Immature natural killer cell (primary cell): ENCODE measurements at regions not wholly inside any gene's neighbourhood (a gene's known extent, or its start where the extent isn't known, plus 50 kb on each side); places are given as distances from the start of the nearest gene placed in this dataset.

Experiments
- DNase-seq, 3 donors: peaks; one replicate each; pipeline ENCODE4 v3.0.0; 2022; ENCODE audit warnings: mixed read lengths in 1 of 3
- H3K27ac Mint-ChIP-seq, 6 donors: one replicate each; pipeline ENCODE4 v1.8.0; 2020; ENCODE audit warnings: mixed read lengths in 6 of 6, mild to moderate bottlenecking in 5 of 6, inconsistent platforms in 4 of 6, moderate library complexity in 3 of 6
- H3K27me3 Mint-ChIP-seq, 3 donors: one replicate each; pipeline ENCODE4 v1.8.0; 2020 to 2021; ENCODE audit warnings: low read depth in 3 of 3, mild to moderate bottlenecking in 3 of 3, mixed read lengths in 3 of 3, moderate library complexity in 3 of 3, inconsistent platforms in 1 of 3
- H3K36me3 Mint-ChIP-seq, 3 donors: one replicate each; pipeline ENCODE4 v1.8.0; 2020; ENCODE audit warnings: mixed read lengths in 3 of 3, inconsistent platforms in 2 of 3, mild to moderate bottlenecking in 2 of 3
- H3K4me1 Mint-ChIP-seq, 2 donors: one replicate each; pipeline ENCODE4 v1.8.0; 2020; ENCODE audit warnings: inconsistent platforms in 2 of 2, mild to moderate bottlenecking in 2 of 2, mixed read lengths in 2 of 2, moderate library complexity in 1 of 2
- H3K4me3 Mint-ChIP-seq, 5 donors: one replicate each; pipeline ENCODE4 v1.8.0; 2020; ENCODE audit warnings: mild to moderate bottlenecking in 5 of 5, mixed read lengths in 5 of 5, inconsistent platforms in 3 of 5, moderate library complexity in 3 of 5
- H3K9me3 Mint-ChIP-seq, 6 donors: one replicate each; pipeline ENCODE4 v1.8.0; 2020; ENCODE audit warnings: mild to moderate bottlenecking in 6 of 6, mixed read lengths in 6 of 6, inconsistent platforms in 4 of 6, moderate library complexity in 3 of 6

- Mint-ChIP-seq H3K27ac (no peak overlapping the region), H3K27me3 (peaks cover 0 to 1% (median 0%) of the 10 kb centered on the region in 3 donors), H3K9me3 (peaks cover 0 to 38% (median 7%) of the 10 kb centered on the region in 6 donors), H3K4me1 (no peaks in the 10 kb centered on the region), H3K36me3 (peaks cover 7 to 12% (median 7%) of the 10 kb centered on the region in 3 donors), H3K4me3 (no peak overlapping the region)
- no peak for DNase-seq
These were observed 201.9 kb upstream of the NT5C1B start for GRCh38 chr2:18791172-18791797.

- peaks cover 9 to 15% (median 13%) of the 10 kb centered on the region in 3 donors for H3K36me3 Mint-ChIP-seq
- no peak overlapping the region for H3K4me3 Mint-ChIP-seq
- no peak for DNase-seq
- peaks cover 3 to 45% (median 9%) of the 10 kb centered on the region in 6 donors for H3K9me3 Mint-ChIP-seq
- no peaks in the 10 kb centered on the region for H3K4me1 Mint-ChIP-seq
- H3K27ac Mint-ChIP-seq: no peak overlapping the region
- peaks cover 0 to 1% (median 0%) of the 10 kb centered on the region in 3 donors for H3K27me3 Mint-ChIP-seq
These were observed 201.3 kb upstream of the NT5C1B start for GRCh38 chr2:18790509-18791171.

- peaks cover 0 to 1% (median 0%) of the 10 kb centered on the region in 3 donors for H3K27me3 Mint-ChIP-seq
- peaks cover 9 to 15% (median 15%) of the 10 kb centered on the region in 3 donors for H3K36me3 Mint-ChIP-seq
- no peak overlapping the region for H3K27ac Mint-ChIP-seq
- no peak for DNase-seq
- H3K9me3 Mint-ChIP-seq: peaks cover 6 to 50% (median 14%) of the 10 kb centered on the region in 6 donors
- no peak overlapping the region for H3K4me3 Mint-ChIP-seq
- H3K4me1 Mint-ChIP-seq: no peaks in the 10 kb centered on the region
These were observed 199.2 kb upstream of the NT5C1B start for GRCh38 chr2:18788592-18788991.

GRCh38 chr2:18787726-18788125 lies 198.4 kb upstream of the NT5C1B start:
- H3K9me3 Mint-ChIP-seq: peaks cover 6 to 51% (median 14%) of the 10 kb centered on the region in 6 donors
- DNase-seq: no peak
- H3K4me1 Mint-ChIP-seq: no peaks in the 10 kb centered on the region
- H3K36me3 Mint-ChIP-seq: peaks cover 5 to 15% (median 15%) of the 10 kb centered on the region in 3 donors
- no peak overlapping the region for H3K4me3 Mint-ChIP-seq
- H3K27ac Mint-ChIP-seq: no peak overlapping the region
- peaks cover 0 to 1% (median 0%) of the 10 kb centered on the region in 3 donors for H3K27me3 Mint-ChIP-seq

- DNase-seq: no peak
- H3K9me3 Mint-ChIP-seq: peaks cover 4 to 42% (median 14%) of the 10 kb centered on the region in 6 donors
- no peaks in the 10 kb centered on the region for H3K27me3 Mint-ChIP-seq
- H3K4me3 Mint-ChIP-seq: no peak overlapping the region
- H3K36me3 Mint-ChIP-seq: peaks cover 5 to 15% (median 15%) of the 10 kb centered on the region in 3 donors
- no peak overlapping the region for H3K27ac Mint-ChIP-seq
- H3K4me1 Mint-ChIP-seq: no peaks in the 10 kb centered on the region
These were observed 194.9 kb upstream of the NT5C1B start for GRCh38 chr2:18784245-18784644.

GRCh38 chr2:18781541-18782280 lies 192.3 kb upstream of the NT5C1B start:
- H3K27ac Mint-ChIP-seq: no peak overlapping the region

GRCh38 chr2:18777250-18777812 lies 188.0 kb upstream of the NT5C1B start:
- no peak for DNase-seq
- H3K4me1 Mint-ChIP-seq: no peaks in the 10 kb centered on the region
- H3K27ac Mint-ChIP-seq: no peak overlapping the region
- H3K4me3 Mint-ChIP-seq: no peak overlapping the region
- peaks cover 2 to 22% (median 10%) of the 10 kb centered on the region in 6 donors for H3K9me3 Mint-ChIP-seq
- peaks cover 0 to 7% (median 0%) of the 10 kb centered on the region in 3 donors for H3K36me3 Mint-ChIP-seq
- no peaks in the 10 kb centered on the region for H3K27me3 Mint-ChIP-seq

More at GRCh38 chr2:18781541-18782280, 192.3 kb upstream of the NT5C1B start:
- peaks cover 5 to 11% (median 5%) of the 10 kb centered on the region in 3 donors for H3K36me3 Mint-ChIP-seq
- H3K27me3 Mint-ChIP-seq: no peaks in the 10 kb centered on the region
- H3K4me1 Mint-ChIP-seq: no peaks in the 10 kb centered on the region
- DNase-seq: no peak
- no peak overlapping the region for H3K4me3 Mint-ChIP-seq
- peaks cover 2 to 34% (median 12%) of the 10 kb centered on the region in 6 donors for H3K9me3 Mint-ChIP-seq

- Mint-ChIP-seq H3K27ac (no peak overlapping the region), H3K9me3 (peaks cover 14 to 54% (median 21%) of the 10 kb centered on the region in 6 donors), H3K4me1 (no peaks in the 10 kb centered on the region), H3K36me3 (peaks cover 0 to 11% (median 0%) of the 10 kb centered on the region in 3 donors), H3K27me3 (peaks cover 0 to 2% (median 0%) of the 10 kb centered on the region in 3 donors), H3K4me3 (no peak overlapping the region)
- no peak for DNase-seq
These were observed 181.8 kb upstream of the NT5C1B start for GRCh38 chr2:18771212-18771611.

DNA sequence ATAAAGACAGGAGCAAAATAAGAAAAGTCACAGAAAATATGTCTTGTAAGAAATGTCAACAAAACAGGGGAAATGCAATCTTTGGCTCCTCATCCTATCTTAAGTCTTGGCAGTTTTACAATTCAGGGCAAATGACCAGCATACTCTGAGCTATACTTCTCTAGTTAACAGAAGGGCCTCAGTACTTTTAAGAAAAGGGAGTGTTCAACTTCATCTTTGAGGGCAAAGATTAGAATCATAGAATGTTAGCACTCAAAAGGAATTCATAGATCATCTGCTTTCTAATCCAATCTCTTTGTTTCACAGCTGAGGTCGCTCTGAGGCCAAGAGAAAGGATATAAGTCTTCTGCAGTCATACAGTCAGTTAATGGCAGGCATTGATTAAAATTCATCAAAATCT lies 174.0 kb upstream of the NT5C1B start:
- DNase-seq: no peak
- Mint-ChIP-seq H3K4me1 (no peaks in the 10 kb centered on the region), H3K27ac (no peak overlapping the region), H3K4me3 (no peak overlapping the region), H3K36me3 (peaks cover 0 to 10% (median 5%) of the 10 kb centered on the region in 3 donors), H3K9me3 (peaks cover 5 to 38% (median 13%) of the 10 kb centered on the region in 6 donors), H3K27me3 (no peaks in the 10 kb centered on the region)

DNA sequence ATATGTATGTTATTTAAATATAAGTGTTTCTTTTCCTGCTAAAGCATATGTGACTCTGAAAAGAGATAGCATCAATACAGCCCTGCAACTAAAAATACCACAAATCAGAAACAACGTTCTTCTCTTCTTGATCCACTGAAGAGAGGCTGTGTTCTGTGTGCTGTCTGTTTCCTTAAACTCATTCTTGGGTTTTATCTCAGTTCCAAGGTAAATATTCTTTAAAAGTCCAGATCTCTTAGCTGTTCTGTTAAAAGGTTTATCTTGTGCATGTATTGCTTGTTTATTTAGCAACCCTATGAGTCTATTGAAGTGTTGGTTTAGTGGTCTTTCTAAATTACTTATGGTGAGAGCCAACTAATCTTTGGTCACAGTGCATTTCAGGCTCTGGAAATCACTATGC lies 173.3 kb upstream of the NT5C1B start:
- no peak overlapping the region for H3K27ac Mint-ChIP-seq
- H3K27me3 Mint-ChIP-seq: no peaks in the 10 kb centered on the region
- peaks cover 0 to 10% (median 7%) of the 10 kb centered on the region in 3 donors for H3K36me3 Mint-ChIP-seq
- no peaks in the 10 kb centered on the region for H3K4me1 Mint-ChIP-seq
- H3K4me3 Mint-ChIP-seq: no peak overlapping the region
- peaks cover 4 to 31% (median 10%) of the 10 kb centered on the region in 6 donors for H3K9me3 Mint-ChIP-seq
- no peak for DNase-seq

- H3K9me3 Mint-ChIP-seq: peaks cover 0 to 5% (median 3%) of the 10 kb centered on the region in 6 donors
- no peaks in the 10 kb centered on the region for H3K4me1 Mint-ChIP-seq
- no peak for DNase-seq
- peaks cover 0 to 3% (median 0%) of the 10 kb centered on the region in 3 donors for H3K36me3 Mint-ChIP-seq
- peak overlapping the region in 1 of 6 donors; percentile 1 for H3K27ac Mint-ChIP-seq
- no peak overlapping the region for H3K4me3 Mint-ChIP-seq
- H3K27me3 Mint-ChIP-seq: peaks cover 0 to 2% (median 0%) of the 10 kb centered on the region in 3 donors
These were observed 164.9 kb upstream of the NT5C1B start for GRCh38 chr2:18754286-18754685.

DNA sequence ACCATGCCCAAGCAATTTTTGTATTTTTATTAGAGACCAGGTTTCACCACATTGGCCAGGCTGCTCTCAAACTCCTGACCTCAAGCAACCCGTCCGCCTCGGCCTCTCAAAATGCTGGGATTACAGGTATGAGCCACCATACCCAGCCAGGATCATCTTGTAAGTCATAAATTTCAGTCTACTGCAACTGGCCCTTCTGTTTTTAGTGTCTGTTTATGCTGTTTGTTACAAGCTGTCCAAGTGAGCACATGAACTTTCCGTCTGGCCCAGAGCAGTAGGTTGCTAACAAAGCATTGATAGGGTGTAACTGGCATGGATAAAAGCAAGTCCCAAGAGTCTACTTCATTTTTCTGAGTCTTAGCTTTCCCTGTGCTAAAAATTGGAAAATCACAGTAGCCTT lies 164.4 kb upstream of the NT5C1B start:
- H3K27me3 Mint-ChIP-seq: peaks cover 0 to 2% (median 0%) of the 10 kb centered on the region in 3 donors
- H3K4me1 Mint-ChIP-seq: no peaks in the 10 kb centered on the region
- no peak overlapping the region for H3K27ac Mint-ChIP-seq
- peaks cover 0 to 3% (median 0%) of the 10 kb centered on the region in 3 donors for H3K36me3 Mint-ChIP-seq
- H3K9me3 Mint-ChIP-seq: peaks cover 0 to 2% (median 0%) of the 10 kb centered on the region in 6 donors
- H3K4me3 Mint-ChIP-seq: no peak overlapping the region
- DNase-seq: no peak

GRCh38 chr2:18752667-18753422 lies 163.5 kb upstream of the NT5C1B start:
- no peaks in the 10 kb centered on the region for H3K4me1 Mint-ChIP-seq
- no peak overlapping the region for H3K4me3 Mint-ChIP-seq
- H3K36me3 Mint-ChIP-seq: no peaks in the 10 kb centered on the region
- H3K27ac Mint-ChIP-seq: no peak overlapping the region
- H3K27me3 Mint-ChIP-seq: peaks cover 0 to 2% (median 2%) of the 10 kb centered on the region in 3 donors
- DNase-seq: no peak
- peaks cover 0 to 2% (median 0%) of the 10 kb centered on the region in 6 donors for H3K9me3 Mint-ChIP-seq
